Muscle layer of duodenum (tissue), 2 donors: ENCODE measurements at regions not wholly inside any gene's neighbourhood (a gene's known extent, or its start where the extent isn't known, plus 50 kb on each side); places are given as distances from the start of the nearest gene placed in this dataset.

Experiments
- H3K27ac ChIP-seq: one replicate; pipeline ENCODE4 v1.7.0; 2013; ENCODE audit warnings: mild to moderate bottlenecking, low read length
- H3K27me3 ChIP-seq: one replicate; pipeline ENCODE4 v1.7.0; 2013; ENCODE audit warnings: low read depth, mild to moderate bottlenecking, control low read depth, low read length
- H3K36me3 ChIP-seq, 2 donors: one replicate each; pipeline ENCODE4 v1.7.0; 2013; ENCODE audit warnings: low read length in 2 of 2, control low read depth in 1 of 2, mild to moderate bottlenecking in 1 of 2; ENCODE audit not compliant: insufficient read depth in 2 of 2, control insufficient read depth in 1 of 2
- H3K4me1 ChIP-seq, 2 donors: one replicate each; pipeline ENCODE4 v1.7.0; 2013; ENCODE audit warnings: low read length in 2 of 2, mild to moderate bottlenecking in 2 of 2, control low read depth in 1 of 2, moderate library complexity in 1 of 2; ENCODE audit not compliant: insufficient read depth in 2 of 2, control insufficient read depth in 1 of 2
- H3K4me3 ChIP-seq, 2 donors: one replicate each; pipeline ENCODE4 v1.7.0; 2013; ENCODE audit warnings: low read length in 2 of 2, low read depth in 1 of 2, mild to moderate bottlenecking in 1 of 2
- H3K9me3 ChIP-seq, 2 donors: one replicate each; pipeline ENCODE4 v1.7.0; 2013; ENCODE audit warnings: low read length in 2 of 2, control low read depth in 1 of 2, mild to moderate bottlenecking in 1 of 2; ENCODE audit not compliant: control insufficient read depth in 1 of 2
- donor health status: healthy.

GRCh38 chr7:114217026-114217806 lies 197.4 kb upstream of the FOXP2 start:
- Histone ChIP-seq H3K4me1 (peaks cover 0 to 5% of the 10 kb centered on the region in 2 donors), H3K4me3 (no peak overlapping the region)

GRCh38 chr7:114214466-114214865 lies 200.1 kb upstream of the FOXP2 start:
- no peaks in the 10 kb centered on the region for H3K27me3 ChIP-seq

More at GRCh38 chr7:114217026-114217806, 197.4 kb upstream of the FOXP2 start:
- no peaks in the 10 kb centered on the region for H3K36me3 ChIP-seq
- no peak overlapping the region for H3K27ac ChIP-seq
- no peaks in the 10 kb centered on the region for H3K27me3 ChIP-seq
- no peaks in the 10 kb centered on the region for H3K9me3 ChIP-seq

GRCh38 chr7:114212721-114213429 lies 201.7 kb upstream of the FOXP2 start:
- Histone ChIP-seq H3K27me3 (no peaks in the 10 kb centered on the region), H3K4me3 (no peak overlapping the region)

More at GRCh38 chr7:114214466-114214865, 200.1 kb upstream of the FOXP2 start:
- Histone ChIP-seq H3K4me3 (no peak overlapping the region), H3K27ac (no peak overlapping the region), H3K9me3 (no peaks in the 10 kb centered on the region), H3K36me3 (no peaks in the 10 kb centered on the region), H3K4me1 (peaks cover 0 to 6% of the 10 kb centered on the region in 2 donors)

GRCh38 chr7:114209968-114210367 lies 204.6 kb upstream of the FOXP2 start:
- no peaks in the 10 kb centered on the region for H3K27me3 ChIP-seq
- H3K4me1 ChIP-seq: peaks cover 0 to 6% of the 10 kb centered on the region in 2 donors
- no peak overlapping the region for H3K4me3 ChIP-seq
- H3K9me3 ChIP-seq: no peaks in the 10 kb centered on the region
- no peaks in the 10 kb centered on the region for H3K36me3 ChIP-seq
- H3K27ac ChIP-seq: no peak overlapping the region

More at GRCh38 chr7:114212721-114213429, 201.7 kb upstream of the FOXP2 start:
- Histone ChIP-seq H3K9me3 (no peaks in the 10 kb centered on the region), H3K27ac (no peak overlapping the region), H3K36me3 (no peaks in the 10 kb centered on the region), H3K4me1 (peaks cover 0 to 6% of the 10 kb centered on the region in 2 donors)

- H3K9me3 ChIP-seq: no peaks in the 10 kb centered on the region
- no peaks in the 10 kb centered on the region for H3K36me3 ChIP-seq
- H3K4me3 ChIP-seq: no peak overlapping the region
- no peaks in the 10 kb centered on the region for H3K27me3 ChIP-seq
- H3K27ac ChIP-seq: no peak overlapping the region
- no peaks in the 10 kb centered on the region for H3K4me1 ChIP-seq
Observed at GRCh38 chr7:114206688-114207087, 207.9 kb upstream of the FOXP2 start.

GRCh38 chr7:114196517-114196916 lies 218.1 kb upstream of the FOXP2 start:
- Histone ChIP-seq H3K4me1 (no peaks in the 10 kb centered on the region), H3K27ac (no peak overlapping the region), H3K4me3 (no peak overlapping the region), H3K9me3 (no peaks in the 10 kb centered on the region), H3K36me3 (no peaks in the 10 kb centered on the region), H3K27me3 (no peaks in the 10 kb centered on the region)

- Histone ChIP-seq H3K36me3 (no peaks in the 10 kb centered on the region), H3K27ac (no peak overlapping the region), H3K27me3 (no peaks in the 10 kb centered on the region), H3K9me3 (no peaks in the 10 kb centered on the region), H3K4me3 (no peak overlapping the region), H3K4me1 (no peaks in the 10 kb centered on the region)
Observed at GRCh38 chr7:114190387-114190786, 224.2 kb upstream of the FOXP2 start.

- Histone ChIP-seq H3K27ac (no peak overlapping the region), H3K36me3 (no peaks in the 10 kb centered on the region), H3K27me3 (no peaks in the 10 kb centered on the region), H3K4me3 (no peak overlapping the region), H3K4me1 (peaks cover 0 to 4% of the 10 kb centered on the region in 2 donors), H3K9me3 (no peaks in the 10 kb centered on the region)
Observed at GRCh38 chr7:114183311-114184088, 231.1 kb upstream of the FOXP2 start.

- Histone ChIP-seq H3K9me3 (no peaks in the 10 kb centered on the region), H3K4me1 (peaks cover 0 to 4% of the 10 kb centered on the region in 2 donors), H3K4me3 (no peak overlapping the region), H3K27ac (no peak overlapping the region), H3K27me3 (no peaks in the 10 kb centered on the region), H3K36me3 (no peaks in the 10 kb centered on the region)
Observed at GRCh38 chr7:114182837-114183236, 231.8 kb upstream of the FOXP2 start.

GRCh38 chr7:114181280-114181679 lies 233.3 kb upstream of the FOXP2 start:
- H3K27me3 ChIP-seq: no peaks in the 10 kb centered on the region
- H3K9me3 ChIP-seq: no peaks in the 10 kb centered on the region
- H3K4me1 ChIP-seq: peaks cover 0 to 4% of the 10 kb centered on the region in 2 donors
- H3K27ac ChIP-seq: no peak overlapping the region
- no peaks in the 10 kb centered on the region for H3K36me3 ChIP-seq
- no peak overlapping the region for H3K4me3 ChIP-seq
